ENCODE measurements at regions not wholly inside any gene's neighbourhood (a gene's known extent, or its start where the extent isn't known, plus 50 kb on each side); places are given as distances from the start of the nearest gene placed in this dataset.

GRCh38 chr9:88810826-88811225 lies 180.4 kb upstream of the S1PR3 start:
- Histone ChIP-seq H4K8ac (ENCODE audit: extremely low read depth, insufficient read depth, low read length) (no peak overlapping the region), H3K27ac (ENCODE audit: low read depth, low read length) (no peak overlapping the region), H3K14ac (ENCODE audit: insufficient read length) (no peak overlapping the region), H2BK15ac (ENCODE audit: low read length) (no peak overlapping the region), H3K23ac (ENCODE audit: insufficient read length) (no peak overlapping the region), H2AFZ (ENCODE audit: low read length) (no peak overlapping the region), H4K5ac (ENCODE audit: insufficient read length, low read depth, low read length) (no peak overlapping the region), H3K4me2 (ENCODE audit: insufficient read depth in 1 of 2, low read depth in 2 of 2, low read length in 2 of 2) (no peak overlapping the region), H3K79me2 (ENCODE audit: control insufficient read depth in 1 of 2, insufficient read depth in 2 of 2, low read length in 2 of 2) (no peaks in the 10 kb centered on the region), H2BK20ac (ENCODE audit: low read length) (no peak overlapping the region), H4K91ac (replicated peaks; ENCODE audit: insufficient read length, low read length) (no peak overlapping the region), H3K18ac (ENCODE audit: extremely low read depth, low read length) (no peak overlapping the region), H2AK5ac (ENCODE audit: low read depth, low read length) (no peak overlapping the region), H3K36me3 (ENCODE audit: control insufficient read depth in 2 of 4, insufficient read depth in 4 of 4, low read length in 3 of 4) (no peaks in the 10 kb centered on the region), H3K23me2 (ENCODE audit: low read depth, low read length) (no peaks in the 10 kb centered on the region; the same call in 1 of the 2 replicates), H2BK5ac (ENCODE audit: low read depth, low read length) (no peak overlapping the region), H3K4ac (replicated peaks; ENCODE audit: insufficient read length, low read depth, low read length) (no peak overlapping the region), H3K4me1 (replicated peaks in 1 of 4; ENCODE audit: control insufficient read depth in 3 of 4, insufficient read depth in 4 of 4, low read length in 3 of 4) (peaks cover 0 to 5% (median 0%) of the 10 kb centered on the region in 4 experiments; a peak in 3 of 7 replicates), H4K20me1 (replicated peaks in 1 of 2; ENCODE audit: control insufficient read depth in 1 of 2, insufficient read depth in 2 of 2, low read length in 2 of 2) (no peaks in the 10 kb centered on the region), H3K79me1 (ENCODE audit: low read depth, low read length) (no peaks in the 10 kb centered on the region), H3K56ac (replicated peaks; ENCODE audit: insufficient read length, low read depth, low read length) (no peak overlapping the region), H3K4me3 (ENCODE audit: extremely low read depth in 1 of 4, insufficient read depth in 2 of 4, low read depth in 3 of 4, low read length in 4 of 4) (no peak overlapping the region), H3K9ac (replicated peaks in 1 of 4; ENCODE audit: extremely low read depth in 1 of 4, low read depth in 3 of 4, low read length in 3 of 4) (no peak overlapping the region), H3K9me3 (ENCODE audit: insufficient read depth in 2 of 2, low read depth in 1 of 2, low read length in 1 of 2) (no peaks in the 10 kb centered on the region), H3K27me3 (replicated peaks in 1 of 4; ENCODE audit: control insufficient read depth in 3 of 4, extremely low read depth in 1 of 4, insufficient read depth in 3 of 4, low read length in 3 of 4) (no peaks in the 10 kb centered on the region), H2BK12ac (ENCODE audit: low read depth, low read length) (no peak overlapping the region), H2BK120ac (replicated peaks; ENCODE audit: low read depth, low read length) (no peak overlapping the region)
- WGBS, 2 experiments (ENCODE audit: extremely low coverage in 1 of 2, insufficient coverage in 1 of 2, insufficient read length in 1 of 2, insufficient replicate concordance in 2 of 2, low coverage in 1 of 2, low lambda C conversion rate in 2 of 2, missing lambda C conversion rate in 1 of 2): 74% methylated on average over 2 of the region's 2 CpGs; no CpG with 5 or more reads in 1 of the 2 experiments
- CTCF ChIA-PET (ENCODE audit: partially characterized antibody): interaction anchor here (0.6 to 0.7 kb wide), 3 partner anchors 110 to 981 kb away, joined by 3 read pairs; no protein-coding TSS in a partner anchor
- FAIRE-seq: no peak
- POLR2A ChIA-PET (ENCODE audit: partially characterized antibody): interaction anchor here (0.6 kb wide), 1 partner anchor 497 kb away, joined by 3 read pairs; no protein-coding TSS in a partner anchor
- DNase-seq (ENCODE audit: low read depth in 1 of 2, low spot score in 2 of 2): no peak
- TF ChIP-seq SIRT6 (IDR thresholded peaks at IDR 0.05; ENCODE audit: low read length) (no peak), JUND (IDR thresholded peaks at IDR 0.05; ENCODE audit: low read length) (no peak), GTF2F1 (IDR thresholded peaks at IDR 0.05; ENCODE audit: borderline replicate concordance, low read depth, low read length) (no peak), USF2 (IDR thresholded peaks at IDR 0.05; ENCODE audit: low read length) (no peak), RNF2 (IDR thresholded peaks at IDR 0.05; ENCODE audit: borderline replicate concordance, low read depth, low read length, missing control alignments, poor library complexity, severe bottlenecking) (no peak), TCF12 (IDR thresholded peaks at IDR 0.05; ENCODE audit: low read depth, low read length) (no peak)

Data from H1 (cell line).